ENCODE measurements at regions not wholly inside any gene's neighbourhood (a gene's known extent, or its start where the extent isn't known, plus 50 kb on each side); places are given as distances from the start of the nearest gene placed in this dataset.
"Not testable (repeated sequence)": the region's sequence is repeated elsewhere in the genome, so short reads cannot be mapped to it uniquely, and the experiment has no call there.

- TF ChIP-seq CTCF, POLR2A (IDR thresholded peaks at IDR 0.05): not testable (repeated sequence)
Measured at GRCh38 chr3:125831005-125831750, 137.8 kb upstream of the ROPN1B start.

All from testis (tissue), 2 donors.